ENCODE measurements at regions not wholly inside any gene's neighbourhood (a gene's known extent, or its start where the extent isn't known, plus 50 kb on each side); places are given as distances from the start of the nearest gene placed in this dataset.

- TF ChIP-seq CTCF (conservative IDR thresholded peaks at IDR 0.05) (no peak), EZH2 (IDR thresholded peaks at IDR 0.05; ENCODE audit: low read depth) (no peak)
Measured at GRCh38 chr5:118311103-118311819, 677.1 kb downstream of the DTWD2 start.
